Stomach (tissue), 8 donors: ENCODE measurements at regions not wholly inside any gene's neighbourhood (a gene's known extent, or its start where the extent isn't known, plus 50 kb on each side); places are given as distances from the start of the nearest gene placed in this dataset.

Source experiments
- DNase-seq, 2 donors: peaks; one replicate each; pipeline versions ENCODE4 v3.0.0 to v3.0.0-alpha.2; 2013 to 2019
- H3K27ac ChIP-seq, 5 donors: fragments of 200-600 bp in 4 of 5; sonication (generic) in 4 of 5; one replicate each; pipeline ENCODE4 v1.5.1; 2013 to 2019; ENCODE audit warnings: mild to moderate bottlenecking in 1 of 5, moderate library complexity in 1 of 5
- H3K27me3 ChIP-seq, 3 donors: fragments of 200-600 bp; sonication (generic); one replicate each; pipeline ENCODE4 v1.5.1; 2017 to 2019; ENCODE audit warnings: mixed run types in 1 of 3
- H3K36me3 ChIP-seq, 4 donors: fragments of 200-600 bp; sonication (generic); 1 replicate in 3 of 4; 2 replicates in 1 of 4; pipeline ENCODE4 v1.5.1; 2016 to 2019
- H3K4me1 ChIP-seq, 4 donors: fragments of 200-600 bp; sonication (generic); one replicate each; pipeline ENCODE4 v1.5.1; 2016 to 2019
- H3K4me3 ChIP-seq, 4 donors: fragments of 200-600 bp; sonication (generic) in 3 of 4; one replicate each; pipeline ENCODE4 v1.5.1; 2016 to 2019; ENCODE audit warnings: mild to moderate bottlenecking in 1 of 4
- H3K9me3 ChIP-seq, 4 donors: fragments of 200-600 bp; sonication (generic); one replicate each; pipeline ENCODE4 v1.5.1; 2016 to 2019
- EP300 ChIP-seq: sonication (generic); formaldehyde crosslinking; IDR thresholded peaks from one replicate; pipeline ENCODE4 v1.6.1; 2017; ENCODE audit warnings: antibody characterized with exemption
- POLR2A ChIP-seq, 4 donors: fragments of 450-650 bp; IDR thresholded peaks; one replicate each; pipeline ENCODE4 v1.6.1; 2016; ENCODE audit warnings: antibody characterized with exemption in 4 of 4, control low read depth in 2 of 4, mild to moderate bottlenecking in 1 of 4, moderate library complexity in 1 of 4
- POLR2AphosphoS5 ChIP-seq, 3 donors: sonication (generic); formaldehyde crosslinking; IDR thresholded peaks; one replicate each; pipeline ENCODE4 v1.6.1; 2016; ENCODE audit warnings: antibody characterized with exemption in 3 of 3
- WGBS, 5 donors: extraction: QIAGEN DNeasy Blood & Tissue Kit in 3 of 5; methylation state at CpG; one replicate each; pipeline versions ENCODE4 v1.1.5 to v1.1.7; 2013 to 2018; 5-methylcytosine and 5-hydroxymethylcytosine counted together
- intact Hi-C: fragments of 100-400 bp; cut with DNase I; formaldehyde crosslinking; loops from one replicate; pipeline ENCODE4 v1.15.1; 2023; ENCODE audit warnings: low total_unique reads
- TF ChIP-seq, protein P1 (sequence below), 7 experiments: fragments of 450-650 bp in 4 of 7; fragments of 200-600 bp in 3 of 7; sonication (generic) in 3 of 7; IDR thresholded peaks; one replicate each; pipeline ENCODE4 v1.5.1; 2016 to 2019; ENCODE audit warnings: antibody characterized with exemption in 7 of 7, control low read depth in 2 of 7, mild to moderate bottlenecking in 1 of 7
- donor health status: healthy with polysubstance abuse.
- donor health status: Bipolar disorder and iron deficiency.
- donor health status: healthy.

DNA sequence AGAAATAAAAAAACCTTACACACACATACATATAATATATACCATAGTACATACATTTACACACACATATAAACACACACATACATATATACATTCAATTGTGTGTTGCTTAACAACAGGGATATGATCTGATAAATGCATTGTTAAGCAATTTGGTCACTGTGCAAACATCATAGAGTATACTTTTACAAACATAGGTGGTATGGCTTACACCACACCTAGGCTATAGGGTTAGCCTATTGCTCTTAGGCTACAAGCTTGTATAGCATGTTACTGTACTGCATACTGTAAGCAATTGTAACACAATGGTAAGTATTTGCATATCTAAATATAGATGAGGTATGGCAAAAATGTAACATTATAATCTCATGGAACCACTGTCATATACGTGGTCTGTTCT, 156.8 kb upstream of the ERBB4 start:
- Histone ChIP-seq H3K4me1 (no peaks in the 10 kb centered on the region), H3K4me3 (no peak overlapping the region), H3K36me3 (no peaks in the 10 kb centered on the region), H3K27ac (no peak overlapping the region), H3K27me3 (no peaks in the 10 kb centered on the region), H3K9me3 (no peaks in the 10 kb centered on the region)
- TF ChIP-seq POLR2AphosphoS5 (IDR thresholded peaks at IDR 0.05) (no peak), EP300 (no peak), POLR2A (IDR thresholded peaks at IDR 0.05) (no peak)
- TF ChIP-seq, protein P1, sequence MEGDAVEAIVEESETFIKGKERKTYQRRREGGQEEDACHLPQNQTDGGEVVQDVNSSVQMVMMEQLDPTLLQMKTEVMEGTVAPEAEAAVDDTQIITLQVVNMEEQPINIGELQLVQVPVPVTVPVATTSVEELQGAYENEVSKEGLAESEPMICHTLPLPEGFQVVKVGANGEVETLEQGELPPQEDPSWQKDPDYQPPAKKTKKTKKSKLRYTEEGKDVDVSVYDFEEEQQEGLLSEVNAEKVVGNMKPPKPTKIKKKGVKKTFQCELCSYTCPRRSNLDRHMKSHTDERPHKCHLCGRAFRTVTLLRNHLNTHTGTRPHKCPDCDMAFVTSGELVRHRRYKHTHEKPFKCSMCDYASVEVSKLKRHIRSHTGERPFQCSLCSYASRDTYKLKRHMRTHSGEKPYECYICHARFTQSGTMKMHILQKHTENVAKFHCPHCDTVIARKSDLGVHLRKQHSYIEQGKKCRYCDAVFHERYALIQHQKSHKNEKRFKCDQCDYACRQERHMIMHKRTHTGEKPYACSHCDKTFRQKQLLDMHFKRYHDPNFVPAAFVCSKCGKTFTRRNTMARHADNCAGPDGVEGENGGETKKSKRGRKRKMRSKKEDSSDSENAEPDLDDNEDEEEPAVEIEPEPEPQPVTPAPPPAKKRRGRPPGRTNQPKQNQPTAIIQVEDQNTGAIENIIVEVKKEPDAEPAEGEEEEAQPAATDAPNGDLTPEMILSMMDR (IDR thresholded peaks at IDR 0.05) = no peak
- 85 to 96% (median 92%) methylated on average over 1 of the region's 1 CpG for WGBS, 5 donors
- intact Hi-C loops = no loop called here
- no peak for DNase-seq

DNA sequence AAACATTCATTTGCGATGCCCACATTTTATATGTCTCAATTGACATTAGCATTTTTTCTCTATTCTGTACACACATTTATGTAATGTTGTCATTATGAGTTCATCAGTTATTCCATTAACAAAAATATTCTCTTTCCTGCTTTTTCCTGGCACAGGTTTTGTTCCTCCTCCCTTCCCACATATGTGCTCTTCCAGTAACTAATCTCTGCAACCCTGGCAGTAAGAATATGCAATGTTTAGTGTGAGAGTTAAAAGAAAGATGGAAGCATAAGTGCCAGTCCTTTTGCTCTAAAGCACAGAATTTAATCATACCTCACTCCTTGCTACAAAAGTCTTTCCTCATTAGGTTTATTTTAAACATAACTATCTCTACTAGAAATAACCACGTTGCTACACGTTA, 155.8 kb upstream of the ERBB4 start:
- Histone ChIP-seq H3K9me3 (no peaks in the 10 kb centered on the region), H3K27me3 (no peaks in the 10 kb centered on the region), H3K27ac (no peak overlapping the region), H3K4me1 (no peaks in the 10 kb centered on the region), H3K4me3 (no peak overlapping the region), H3K36me3 (no peaks in the 10 kb centered on the region)
- TF ChIP-seq, protein P1 (IDR thresholded peaks at IDR 0.05) = no peak
- TF ChIP-seq EP300 (no peak), POLR2A (IDR thresholded peaks at IDR 0.05) (no peak), POLR2AphosphoS5 (IDR thresholded peaks at IDR 0.05) (no peak)
- intact Hi-C loops = no loop called here
- no peak for DNase-seq
- WGBS, 5 donors = 52 to 66% (median 60%) methylated on average over 3 of the region's 3 CpGs

DNA sequence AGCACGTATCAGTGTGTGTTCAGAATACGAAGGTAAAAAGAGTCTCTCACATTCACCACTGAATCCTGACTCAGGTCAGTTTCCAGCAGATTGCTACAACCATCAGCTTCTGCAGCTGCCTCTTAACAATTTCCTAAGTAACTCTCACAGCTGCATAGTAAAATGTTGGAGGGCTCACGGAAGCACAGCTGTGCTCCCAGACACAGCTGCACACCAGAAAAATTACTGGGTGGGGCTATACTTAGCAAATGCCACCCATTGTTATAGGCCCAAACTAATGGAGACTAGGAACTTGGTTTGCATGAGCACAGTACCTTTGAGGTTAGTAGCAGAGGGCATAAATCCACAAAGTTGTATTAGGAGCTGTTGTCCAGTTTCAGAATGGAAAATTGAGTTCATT, 153.9 kb upstream of the ERBB4 start:
- Histone ChIP-seq H3K4me1 (no peaks in the 10 kb centered on the region), H3K9me3 (no peaks in the 10 kb centered on the region), H3K36me3 (no peaks in the 10 kb centered on the region), H3K27me3 (no peaks in the 10 kb centered on the region), H3K27ac (no peak overlapping the region), H3K4me3 (no peak overlapping the region)
- DNase-seq = peak in 1 of 2 donors; percentile 28
- TF ChIP-seq, protein P1 (IDR thresholded peaks at IDR 0.05) = no peak
- TF ChIP-seq POLR2A (IDR thresholded peaks at IDR 0.05) (no peak), EP300 (no peak), POLR2AphosphoS5 (IDR thresholded peaks at IDR 0.05) (no peak)
- 53 to 65% (median 64%) methylated on average over 3 of the region's 3 CpGs for WGBS, 5 donors
- intact Hi-C loops = no loop called here

DNA sequence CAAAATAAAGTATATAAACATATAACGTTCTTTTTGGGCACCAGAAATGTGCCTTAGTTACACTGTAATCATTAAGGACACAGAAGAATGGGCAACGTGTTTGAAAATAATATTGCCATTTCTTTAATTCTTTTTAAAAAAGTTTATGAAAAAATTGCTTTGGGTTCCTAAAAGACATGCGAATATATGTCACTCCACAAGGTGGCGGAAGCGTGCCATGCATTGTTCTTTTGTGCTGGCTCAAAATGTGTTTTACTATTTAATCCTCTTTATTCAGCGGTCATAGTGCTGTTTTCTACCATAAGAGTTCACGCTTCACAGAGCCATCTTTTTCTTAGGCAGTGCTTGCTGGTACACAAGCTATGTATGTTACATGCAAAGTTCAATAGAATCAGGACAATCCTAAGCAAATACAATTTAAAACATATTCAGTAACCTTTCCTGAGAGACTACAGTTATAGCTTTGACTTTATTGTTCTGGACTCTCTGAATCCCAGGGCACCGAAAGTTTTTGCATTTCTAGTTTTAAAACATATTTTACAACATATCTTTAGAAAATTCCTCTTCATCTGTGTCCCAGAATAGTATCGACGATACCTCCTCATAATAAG, 147.8 kb upstream of the ERBB4 start:
- Histone ChIP-seq H3K36me3 (no peaks in the 10 kb centered on the region), H3K27ac (no peak overlapping the region), H3K9me3 (no peaks in the 10 kb centered on the region), H3K27me3 (no peaks in the 10 kb centered on the region), H3K4me3 (no peak overlapping the region), H3K4me1 (no peaks in the 10 kb centered on the region)
- intact Hi-C loops = no loop called here
- TF ChIP-seq POLR2AphosphoS5 (IDR thresholded peaks at IDR 0.05) (no peak), EP300 (no peak)
- TF ChIP-seq, protein P1 (IDR thresholded peaks at IDR 0.05) = peak in 4 of 7 experiments; percentile 54 to 72 (median 55)
- peak; percentile 57 to 87 for DNase-seq
- WGBS, 5 donors = 23 to 25% (median 25%) methylated on average over 10 of the region's 10 CpGs
